GM23338 (cell line): ENCODE measurements at regions not wholly inside any gene's neighbourhood (a gene's known extent, or its start where the extent isn't known, plus 50 kb on each side); places are given as distances from the start of the nearest gene placed in this dataset.
"Not testable (repeated sequence)": the region's sequence is repeated elsewhere in the genome, so short reads cannot be mapped to it uniquely, and the experiment has no call there.

Experiments used
- ATAC-seq: fragments of 200-7000 bp; cut with Tn5 transposase; 3 replicates; pipeline ENCODE4 v1.9.1; 2020
- DNase-seq: peaks from one replicate; pipeline ENCODE4 v3.0.0-alpha.2; 2015; ENCODE audit warnings: low spot score
- H2AFZ ChIP-seq: fragments of 200-600 bp; sonication (generic); 2 replicates; pipeline ENCODE4 v1.8.0; 2016; ENCODE audit warnings: antibody characterized with exemption, mild to moderate bottlenecking, moderate library complexity
- H3F3A ChIP-seq: fragments of 200-600 bp; sonication (generic); replicated peaks from 2 replicates; pipeline ENCODE4 v1.8.0; 2017; ENCODE audit warnings: antibody characterized with exemption, mixed run types, low read depth
- H3K27ac ChIP-seq: fragments of 200-600 bp; sonication (generic); 2 replicates; pipeline ENCODE4 v1.6.1; 2016; ENCODE audit warnings: low read depth
- H3K27me3 ChIP-seq: fragments of 200-600 bp; sonication (generic); 2 replicates; pipeline ENCODE4 v1.8.0; 2016; ENCODE audit warnings: mild to moderate bottlenecking, mixed run types, moderate library complexity; ENCODE audit not compliant: insufficient read depth
- H3K36me3 ChIP-seq: fragments of 200-600 bp; sonication (generic); 2 replicates; pipeline ENCODE4 v1.8.0; 2016; ENCODE audit warnings: mild to moderate bottlenecking; ENCODE audit not compliant: insufficient read depth
- H3K4me1 ChIP-seq: fragments of 200-600 bp; sonication (generic); 2 replicates; pipeline ENCODE4 v1.8.0; 2016; ENCODE audit warnings: mild to moderate bottlenecking, moderate library complexity; ENCODE audit not compliant: insufficient read depth
- H3K4me2 ChIP-seq: fragments of 200-600 bp; sonication (generic); 2 replicates; pipeline ENCODE4 v1.7.1; 2017; ENCODE audit warnings: mixed run types
- H3K4me3 ChIP-seq: fragments of 200-600 bp; sonication (generic); 2 replicates; pipeline ENCODE4 v1.6.1; 2016; ENCODE audit warnings: mixed run types
- H3K79me2 ChIP-seq: fragments of 200-600 bp; sonication (generic); replicated peaks from 2 replicates; pipeline ENCODE4 v1.8.0; 2017; ENCODE audit warnings: mild to moderate bottlenecking; ENCODE audit not compliant: insufficient read depth
- H3K9me2 ChIP-seq: fragments of 200-600 bp; sonication (generic); 2 replicates; pipeline ENCODE4 v1.8.0; 2017; ENCODE audit not compliant: insufficient read depth
- H4K20me1 ChIP-seq: fragments of 200-600 bp; sonication (generic); replicated peaks from 2 replicates; pipeline ENCODE4 v1.8.0; 2017; ENCODE audit warnings: mild to moderate bottlenecking; ENCODE audit not compliant: insufficient read depth
- H3K27ac Mint-ChIP-seq: 2 replicates; pipeline ENCODE4 v1.8.0; 2020; ENCODE audit warnings: inconsistent platforms, mild to moderate bottlenecking, moderate library complexity, mixed read lengths
- H3K27me3 Mint-ChIP-seq: 3 replicates; pipeline ENCODE4 v1.8.0; 2022; ENCODE audit warnings: low read depth, mild to moderate bottlenecking, moderate library complexity, mixed read lengths, inconsistent platforms; ENCODE audit not compliant: insufficient read depth, poor library complexity
- H3K36me3 Mint-ChIP-seq: 3 replicates; pipeline ENCODE4 v1.8.0; 2021; ENCODE audit warnings: low read depth, mild to moderate bottlenecking, inconsistent platforms, moderate library complexity, mixed read lengths
- H3K4me1 Mint-ChIP-seq: 3 replicates; pipeline ENCODE4 v1.8.0; 2020; ENCODE audit warnings: mild to moderate bottlenecking, inconsistent platforms, mixed read lengths
- H3K4me3 Mint-ChIP-seq: 3 replicates; pipeline ENCODE4 v1.8.0; 2021; ENCODE audit warnings: moderate library complexity, mild to moderate bottlenecking, inconsistent platforms, mixed read lengths
- H3K9me3 Mint-ChIP-seq: 3 replicates; pipeline ENCODE4 v1.8.0; 2020; ENCODE audit warnings: moderate library complexity, mild to moderate bottlenecking, inconsistent platforms, mixed read lengths
- CREB1 ChIP-seq: fragments of 250-450 bp; sonication (Bioruptor Pico); IDR thresholded peaks from 2 replicates; pipeline ENCODE4 v1.5.0; 2020; ENCODE audit warnings: low read depth, mild to moderate bottlenecking, moderate library complexity
- EZH2 ChIP-seq: fragments of 200-600 bp; sonication (generic); IDR thresholded peaks from one replicate; pipeline ENCODE4 v1.8.0; 2017; ENCODE audit warnings: antibody characterized with exemption, mild to moderate bottlenecking, low read depth; ENCODE audit not compliant: unreplicated experiment
- EZH2phosphoT487 ChIP-seq: fragments of 200-600 bp; sonication (generic); IDR thresholded peaks from one replicate; pipeline ENCODE4 v1.8.1; 2018; ENCODE audit warnings: antibody characterized with exemption; ENCODE audit not compliant: unreplicated experiment
- STAT1 ChIP-seq: IDR thresholded peaks from one replicate; pipeline ENCODE4 v1.6.1; 2016; ENCODE audit warnings: antibody characterized with exemption; ENCODE audit not compliant: unreplicated experiment
- ZNF114 ChIP-seq: fragments of 250-450 bp; sonication (Bioruptor Pico); IDR thresholded peaks from 2 replicates; pipeline ENCODE4 v1.5.0; 2020; ENCODE audit warnings: mild to moderate bottlenecking, moderate library complexity
- ZNF331 ChIP-seq: fragments of 250-450 bp; sonication (Bioruptor Pico); IDR thresholded peaks from 2 replicates; pipeline ENCODE4 v1.5.0; 2020; ENCODE audit warnings: low read depth, mild to moderate bottlenecking, moderate library complexity
- TF ChIP-seq, protein P1 (sequence below): IDR thresholded peaks from one replicate; pipeline ENCODE4 v1.6.1; 2018; ENCODE audit warnings: antibody characterized with exemption; ENCODE audit not compliant: unreplicated experiment
- TF ChIP-seq, protein P2 (sequence below): IDR thresholded peaks from 2 replicates; pipeline ENCODE4 v1.6.1; 2016; ENCODE audit warnings: antibody characterized with exemption
- TF ChIP-seq, protein P3 (sequence below), 2 experiments: fragments of 200-600 bp in 1 of 2; sonication (generic) in 1 of 2; conservative IDR thresholded peaks; 2 replicates each; pipeline versions ENCODE4 v1.5.1 to v1.6.1; 2016 to 2017; ENCODE audit warnings: antibody characterized with exemption in 2 of 2, low read depth in 2 of 2, mild to moderate bottlenecking in 2 of 2, moderate library complexity in 1 of 2

DNA sequence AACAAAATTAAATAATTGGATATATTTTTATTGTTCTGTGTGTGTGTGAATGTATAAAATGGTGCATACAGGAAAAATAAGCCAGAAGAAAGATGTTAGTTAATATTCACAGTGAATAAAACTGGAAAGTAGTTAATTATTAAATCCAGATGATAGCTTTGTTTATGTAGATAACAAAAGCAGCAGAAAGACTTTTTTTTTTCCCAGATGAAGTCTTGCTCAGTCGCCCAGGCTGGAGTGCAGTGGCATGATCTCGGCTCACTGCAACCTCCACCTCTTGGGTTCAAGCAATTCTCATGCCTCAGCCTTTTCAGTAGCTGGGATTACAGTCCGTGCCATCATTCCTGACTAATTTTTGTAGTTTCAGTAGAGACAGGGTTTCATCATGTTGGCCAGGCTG is 140.1 kb downstream of the ZNF486 start (continued):
- TF ChIP-seq CREB1 (CRISPR knock-in tag) (no peak), ZNF331 (CRISPR knock-in tag) (no peak), ZNF114 (CRISPR knock-in tag) (no peak), EZH2phosphoT487 (no peak), EZH2 (no peak), STAT1 (no peak)
- TF ChIP-seq, protein P1, sequence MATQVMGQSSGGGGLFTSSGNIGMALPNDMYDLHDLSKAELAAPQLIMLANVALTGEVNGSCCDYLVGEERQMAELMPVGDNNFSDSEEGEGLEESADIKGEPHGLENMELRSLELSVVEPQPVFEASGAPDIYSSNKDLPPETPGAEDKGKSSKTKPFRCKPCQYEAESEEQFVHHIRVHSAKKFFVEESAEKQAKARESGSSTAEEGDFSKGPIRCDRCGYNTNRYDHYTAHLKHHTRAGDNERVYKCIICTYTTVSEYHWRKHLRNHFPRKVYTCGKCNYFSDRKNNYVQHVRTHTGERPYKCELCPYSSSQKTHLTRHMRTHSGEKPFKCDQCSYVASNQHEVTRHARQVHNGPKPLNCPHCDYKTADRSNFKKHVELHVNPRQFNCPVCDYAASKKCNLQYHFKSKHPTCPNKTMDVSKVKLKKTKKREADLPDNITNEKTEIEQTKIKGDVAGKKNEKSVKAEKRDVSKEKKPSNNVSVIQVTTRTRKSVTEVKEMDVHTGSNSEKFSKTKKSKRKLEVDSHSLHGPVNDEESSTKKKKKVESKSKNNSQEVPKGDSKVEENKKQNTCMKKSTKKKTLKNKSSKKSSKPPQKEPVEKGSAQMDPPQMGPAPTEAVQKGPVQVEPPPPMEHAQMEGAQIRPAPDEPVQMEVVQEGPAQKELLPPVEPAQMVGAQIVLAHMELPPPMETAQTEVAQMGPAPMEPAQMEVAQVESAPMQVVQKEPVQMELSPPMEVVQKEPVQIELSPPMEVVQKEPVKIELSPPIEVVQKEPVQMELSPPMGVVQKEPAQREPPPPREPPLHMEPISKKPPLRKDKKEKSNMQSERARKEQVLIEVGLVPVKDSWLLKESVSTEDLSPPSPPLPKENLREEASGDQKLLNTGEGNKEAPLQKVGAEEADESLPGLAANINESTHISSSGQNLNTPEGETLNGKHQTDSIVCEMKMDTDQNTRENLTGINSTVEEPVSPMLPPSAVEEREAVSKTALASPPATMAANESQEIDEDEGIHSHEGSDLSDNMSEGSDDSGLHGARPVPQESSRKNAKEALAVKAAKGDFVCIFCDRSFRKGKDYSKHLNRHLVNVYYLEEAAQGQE = no peak
- TF ChIP-seq, protein P2, sequence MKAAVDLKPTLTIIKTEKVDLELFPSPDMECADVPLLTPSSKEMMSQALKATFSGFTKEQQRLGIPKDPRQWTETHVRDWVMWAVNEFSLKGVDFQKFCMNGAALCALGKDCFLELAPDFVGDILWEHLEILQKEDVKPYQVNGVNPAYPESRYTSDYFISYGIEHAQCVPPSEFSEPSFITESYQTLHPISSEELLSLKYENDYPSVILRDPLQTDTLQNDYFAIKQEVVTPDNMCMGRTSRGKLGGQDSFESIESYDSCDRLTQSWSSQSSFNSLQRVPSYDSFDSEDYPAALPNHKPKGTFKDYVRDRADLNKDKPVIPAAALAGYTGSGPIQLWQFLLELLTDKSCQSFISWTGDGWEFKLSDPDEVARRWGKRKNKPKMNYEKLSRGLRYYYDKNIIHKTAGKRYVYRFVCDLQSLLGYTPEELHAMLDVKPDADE = no peak
- TF ChIP-seq, protein P3, sequence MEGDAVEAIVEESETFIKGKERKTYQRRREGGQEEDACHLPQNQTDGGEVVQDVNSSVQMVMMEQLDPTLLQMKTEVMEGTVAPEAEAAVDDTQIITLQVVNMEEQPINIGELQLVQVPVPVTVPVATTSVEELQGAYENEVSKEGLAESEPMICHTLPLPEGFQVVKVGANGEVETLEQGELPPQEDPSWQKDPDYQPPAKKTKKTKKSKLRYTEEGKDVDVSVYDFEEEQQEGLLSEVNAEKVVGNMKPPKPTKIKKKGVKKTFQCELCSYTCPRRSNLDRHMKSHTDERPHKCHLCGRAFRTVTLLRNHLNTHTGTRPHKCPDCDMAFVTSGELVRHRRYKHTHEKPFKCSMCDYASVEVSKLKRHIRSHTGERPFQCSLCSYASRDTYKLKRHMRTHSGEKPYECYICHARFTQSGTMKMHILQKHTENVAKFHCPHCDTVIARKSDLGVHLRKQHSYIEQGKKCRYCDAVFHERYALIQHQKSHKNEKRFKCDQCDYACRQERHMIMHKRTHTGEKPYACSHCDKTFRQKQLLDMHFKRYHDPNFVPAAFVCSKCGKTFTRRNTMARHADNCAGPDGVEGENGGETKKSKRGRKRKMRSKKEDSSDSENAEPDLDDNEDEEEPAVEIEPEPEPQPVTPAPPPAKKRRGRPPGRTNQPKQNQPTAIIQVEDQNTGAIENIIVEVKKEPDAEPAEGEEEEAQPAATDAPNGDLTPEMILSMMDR (conservative IDR thresholded peaks at IDR 0.05; ENCODE audit: low read depth in 2 of 2) = no peak

DNA sequence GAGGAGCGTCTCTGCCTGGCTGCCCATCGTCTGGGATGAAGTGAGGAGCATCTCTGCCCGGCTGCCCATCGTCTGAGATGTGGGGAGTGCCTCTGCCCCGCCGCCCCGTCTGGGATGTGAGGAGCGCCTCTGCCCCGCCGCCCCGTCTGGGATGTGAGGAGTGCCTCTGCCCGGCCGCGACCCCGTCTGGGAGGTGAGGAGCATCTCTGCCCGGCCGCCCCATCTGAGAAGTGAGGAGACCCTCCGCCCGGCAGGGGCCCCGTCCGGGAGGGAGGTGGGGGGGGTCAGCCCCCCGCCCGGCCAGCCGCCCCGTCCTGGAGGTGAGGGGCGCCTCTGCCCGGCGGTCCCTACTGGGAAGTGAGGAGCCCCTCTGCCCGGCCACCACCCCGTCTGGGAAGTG is 129.3 kb downstream of the ZNF486 start:
- not testable (repeated sequence) for ATAC-seq, H3K79me2 ChIP-seq, H3K4me3 Mint-ChIP-seq

More for the DNA sequence above, 129.3 kb downstream of the ZNF486 start:
- DNase-seq, H3K9me2 ChIP-seq, H4K20me1 ChIP-seq, H3K4me3 ChIP-seq, H3F3A ChIP-seq, H3K4me2 ChIP-seq, H3K4me1 ChIP-seq, H2AFZ ChIP-seq, H3K27ac ChIP-seq, H3K27me3 ChIP-seq, H3K4me1 Mint-ChIP-seq, H3K27ac Mint-ChIP-seq, H3K36me3 ChIP-seq, H3K36me3 Mint-ChIP-seq, H3K27me3 Mint-ChIP-seq: not testable (repeated sequence)
- peaks cover 14% of the 10 kb centered on the region for H3K9me3 Mint-ChIP-seq
